Ovary (tissue), 3 donors: ENCODE measurements at regions not wholly inside any gene's neighbourhood (a gene's known extent, or its start where the extent isn't known, plus 50 kb on each side); places are given as distances from the start of the nearest gene placed in this dataset.

Experiments used
- EP300 ChIP-seq: sonication (generic); formaldehyde crosslinking; IDR thresholded peaks from one replicate; pipeline ENCODE4 v1.6.1; 2017; ENCODE audit warnings: antibody characterized with exemption
- POLR2A ChIP-seq: fragments of 450-650 bp; IDR thresholded peaks from one replicate; pipeline ENCODE4 v1.6.1; 2017; ENCODE audit warnings: antibody characterized with exemption, mild to moderate bottlenecking, moderate library complexity
- TF ChIP-seq, protein P1 (sequence below), 3 donors: fragments of 450-650 bp in 2 of 3; fragments of 200-600 bp in 1 of 3; IDR thresholded peaks; one replicate each; pipeline versions ENCODE4 v1.5.1 to v1.8.0; 2016 to 2022; ENCODE audit warnings: antibody characterized with exemption in 3 of 3, mild to moderate bottlenecking in 1 of 3
- donor health status: DM: no; HTN: no; CAD: no.

DNA sequence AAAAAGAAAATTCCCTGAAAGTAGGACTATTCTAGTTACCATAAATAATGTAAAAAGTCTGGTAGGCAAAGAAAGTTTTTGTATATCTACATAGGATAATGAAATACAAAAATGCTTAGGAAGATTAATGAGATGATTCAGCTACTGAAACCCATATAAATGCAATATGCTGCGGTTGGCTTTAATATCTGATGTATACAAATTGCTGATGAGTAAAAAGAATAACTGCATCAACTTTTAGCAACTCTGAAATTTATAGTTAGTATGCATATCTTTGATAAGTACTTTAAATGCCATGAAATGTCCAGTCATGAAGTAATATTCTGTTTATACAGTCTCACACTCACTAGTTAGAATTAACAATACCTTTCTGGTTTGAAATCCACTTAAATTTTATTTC lies 404.8 kb downstream of the TLL1 start:
- TF ChIP-seq, protein P1, sequence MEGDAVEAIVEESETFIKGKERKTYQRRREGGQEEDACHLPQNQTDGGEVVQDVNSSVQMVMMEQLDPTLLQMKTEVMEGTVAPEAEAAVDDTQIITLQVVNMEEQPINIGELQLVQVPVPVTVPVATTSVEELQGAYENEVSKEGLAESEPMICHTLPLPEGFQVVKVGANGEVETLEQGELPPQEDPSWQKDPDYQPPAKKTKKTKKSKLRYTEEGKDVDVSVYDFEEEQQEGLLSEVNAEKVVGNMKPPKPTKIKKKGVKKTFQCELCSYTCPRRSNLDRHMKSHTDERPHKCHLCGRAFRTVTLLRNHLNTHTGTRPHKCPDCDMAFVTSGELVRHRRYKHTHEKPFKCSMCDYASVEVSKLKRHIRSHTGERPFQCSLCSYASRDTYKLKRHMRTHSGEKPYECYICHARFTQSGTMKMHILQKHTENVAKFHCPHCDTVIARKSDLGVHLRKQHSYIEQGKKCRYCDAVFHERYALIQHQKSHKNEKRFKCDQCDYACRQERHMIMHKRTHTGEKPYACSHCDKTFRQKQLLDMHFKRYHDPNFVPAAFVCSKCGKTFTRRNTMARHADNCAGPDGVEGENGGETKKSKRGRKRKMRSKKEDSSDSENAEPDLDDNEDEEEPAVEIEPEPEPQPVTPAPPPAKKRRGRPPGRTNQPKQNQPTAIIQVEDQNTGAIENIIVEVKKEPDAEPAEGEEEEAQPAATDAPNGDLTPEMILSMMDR (IDR thresholded peaks at IDR 0.05): no peak
- TF ChIP-seq POLR2A: no peak
- no peak for TF ChIP-seq EP300
